ENCODE measurements at regions not wholly inside any gene's neighbourhood (a gene's known extent, or its start where the extent isn't known, plus 50 kb on each side); places are given as distances from the start of the nearest gene placed in this dataset.

DNA sequence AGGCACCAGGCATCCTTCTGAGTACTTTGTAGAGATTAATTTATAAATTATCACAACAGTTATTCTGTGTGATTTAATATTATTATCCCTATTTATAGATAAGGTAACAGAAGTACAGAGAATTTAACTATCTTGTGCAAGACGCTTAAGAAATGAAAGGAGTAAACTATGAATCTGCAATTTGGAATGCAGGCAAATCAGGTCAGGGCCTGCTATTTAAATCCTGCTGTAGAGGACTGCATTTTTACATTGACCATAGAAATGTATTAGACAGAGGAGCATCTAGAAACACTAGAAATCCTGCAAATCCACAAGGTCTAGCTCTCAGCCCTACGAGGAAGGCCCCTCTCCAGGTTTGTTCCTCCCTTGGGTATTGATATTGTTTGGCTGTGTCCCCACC is 336.2 kb downstream of the ETS1 start:
- Histone ChIP-seq H3K9ac (ENCODE audit: low read length) (no peak overlapping the region), H2AFZ (ENCODE audit: low read depth, low read length) (no peak overlapping the region), H4K20me1 (ENCODE audit: insufficient read depth, low read length) (no peaks in the 10 kb centered on the region), H3K27me3 (ENCODE audit: insufficient read depth, low read length) (no peaks in the 10 kb centered on the region), H3K4me2 (ENCODE audit: low read length) (no peak overlapping the region), H3K4me1 (ENCODE audit: insufficient read depth, low read length) (no peaks in the 10 kb centered on the region), H3K4me3 (ENCODE audit: insufficient read depth, low read depth, low read length) (no peak overlapping the region), H3K79me2 (ENCODE audit: insufficient read depth, low read length) (no peaks in the 10 kb centered on the region), H3K27ac (ENCODE audit: low read depth, low read length) (no peak overlapping the region), H3K36me3 (ENCODE audit: insufficient read depth, low read length) (no peaks in the 10 kb centered on the region), H3K9me3 (ENCODE audit: insufficient read depth, low read depth, low read length) (no peaks in the 10 kb centered on the region)
- TF ChIP-seq, protein P1, sequence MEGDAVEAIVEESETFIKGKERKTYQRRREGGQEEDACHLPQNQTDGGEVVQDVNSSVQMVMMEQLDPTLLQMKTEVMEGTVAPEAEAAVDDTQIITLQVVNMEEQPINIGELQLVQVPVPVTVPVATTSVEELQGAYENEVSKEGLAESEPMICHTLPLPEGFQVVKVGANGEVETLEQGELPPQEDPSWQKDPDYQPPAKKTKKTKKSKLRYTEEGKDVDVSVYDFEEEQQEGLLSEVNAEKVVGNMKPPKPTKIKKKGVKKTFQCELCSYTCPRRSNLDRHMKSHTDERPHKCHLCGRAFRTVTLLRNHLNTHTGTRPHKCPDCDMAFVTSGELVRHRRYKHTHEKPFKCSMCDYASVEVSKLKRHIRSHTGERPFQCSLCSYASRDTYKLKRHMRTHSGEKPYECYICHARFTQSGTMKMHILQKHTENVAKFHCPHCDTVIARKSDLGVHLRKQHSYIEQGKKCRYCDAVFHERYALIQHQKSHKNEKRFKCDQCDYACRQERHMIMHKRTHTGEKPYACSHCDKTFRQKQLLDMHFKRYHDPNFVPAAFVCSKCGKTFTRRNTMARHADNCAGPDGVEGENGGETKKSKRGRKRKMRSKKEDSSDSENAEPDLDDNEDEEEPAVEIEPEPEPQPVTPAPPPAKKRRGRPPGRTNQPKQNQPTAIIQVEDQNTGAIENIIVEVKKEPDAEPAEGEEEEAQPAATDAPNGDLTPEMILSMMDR (IDR thresholded peaks at IDR 0.05; ENCODE audit: insufficient read depth, low read depth, low read length): no peak
- TF ChIP-seq EZH2 (IDR thresholded peaks at IDR 0.05; ENCODE audit: insufficient read depth, low read length): no peak
- Mint-ChIP-seq H3K27ac (ENCODE audit: unreplicated experiment) (no peak overlapping the region), H3K4me3 (ENCODE audit: unreplicated experiment) (no peak overlapping the region), H3K27me3 (ENCODE audit: low read depth, unreplicated experiment) (no peaks in the 10 kb centered on the region), H3K4me1 (ENCODE audit: low read depth, unreplicated experiment) (peaks cover 8% of the 10 kb centered on the region), H3K36me3 (ENCODE audit: low read depth, unreplicated experiment) (no peaks in the 10 kb centered on the region), H3K9me3 (ENCODE audit: unreplicated experiment) (no peaks in the 10 kb centered on the region)
- DNase-seq (ENCODE audit: low read depth) (peak; percentile 44), FAIRE-seq (no peak)

DNA sequence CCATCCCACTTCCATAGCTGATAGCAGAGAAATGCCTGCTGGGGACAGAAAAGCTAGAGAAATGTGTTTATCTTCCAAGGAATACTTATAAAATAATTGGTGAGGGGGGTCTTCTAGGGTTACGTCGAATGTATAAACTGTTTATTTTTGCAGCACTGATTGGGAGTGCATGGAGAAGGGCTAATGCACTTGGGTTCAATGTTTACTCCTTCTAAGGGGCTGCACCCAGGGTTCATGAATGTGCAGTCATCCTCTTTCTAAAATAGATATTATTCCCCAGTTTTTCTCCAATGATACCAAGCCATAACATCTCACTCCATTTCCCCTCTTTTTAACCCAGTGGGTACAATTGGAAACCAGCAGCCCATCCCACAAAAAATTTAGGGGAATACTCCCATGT is 336.9 kb downstream of the ETS1 start:
- Histone ChIP-seq H3K9ac (ENCODE audit: low read length) (no peak overlapping the region), H3K4me1 (ENCODE audit: insufficient read depth, low read length) (no peaks in the 10 kb centered on the region), H2AFZ (ENCODE audit: low read depth, low read length) (no peak overlapping the region), H4K20me1 (ENCODE audit: insufficient read depth, low read length) (no peaks in the 10 kb centered on the region), H3K4me2 (ENCODE audit: low read length) (no peak overlapping the region), H3K27me3 (ENCODE audit: insufficient read depth, low read length) (no peaks in the 10 kb centered on the region), H3K36me3 (ENCODE audit: insufficient read depth, low read length) (no peaks in the 10 kb centered on the region), H3K79me2 (ENCODE audit: insufficient read depth, low read length) (no peaks in the 10 kb centered on the region), H3K4me3 (ENCODE audit: insufficient read depth, low read depth, low read length) (no peak overlapping the region), H3K9me3 (ENCODE audit: insufficient read depth, low read depth, low read length) (no peaks in the 10 kb centered on the region), H3K27ac (ENCODE audit: low read depth, low read length) (no peak overlapping the region)
- Mint-ChIP-seq H3K9me3 (ENCODE audit: unreplicated experiment) (no peaks in the 10 kb centered on the region), H3K36me3 (ENCODE audit: low read depth, unreplicated experiment) (no peaks in the 10 kb centered on the region), H3K27me3 (ENCODE audit: low read depth, unreplicated experiment) (no peaks in the 10 kb centered on the region), H3K27ac (ENCODE audit: unreplicated experiment) (no peak overlapping the region), H3K4me1 (ENCODE audit: low read depth, unreplicated experiment) (peaks cover 12% of the 10 kb centered on the region), H3K4me3 (ENCODE audit: unreplicated experiment) (no peak overlapping the region)
- DNase-seq (ENCODE audit: low read depth) (no peak), FAIRE-seq (no peak)
- TF ChIP-seq EZH2 (IDR thresholded peaks at IDR 0.05; ENCODE audit: insufficient read depth, low read length): no peak
- TF ChIP-seq, protein P1 (IDR thresholded peaks at IDR 0.05; ENCODE audit: insufficient read depth, low read depth, low read length): no peak

DNA sequence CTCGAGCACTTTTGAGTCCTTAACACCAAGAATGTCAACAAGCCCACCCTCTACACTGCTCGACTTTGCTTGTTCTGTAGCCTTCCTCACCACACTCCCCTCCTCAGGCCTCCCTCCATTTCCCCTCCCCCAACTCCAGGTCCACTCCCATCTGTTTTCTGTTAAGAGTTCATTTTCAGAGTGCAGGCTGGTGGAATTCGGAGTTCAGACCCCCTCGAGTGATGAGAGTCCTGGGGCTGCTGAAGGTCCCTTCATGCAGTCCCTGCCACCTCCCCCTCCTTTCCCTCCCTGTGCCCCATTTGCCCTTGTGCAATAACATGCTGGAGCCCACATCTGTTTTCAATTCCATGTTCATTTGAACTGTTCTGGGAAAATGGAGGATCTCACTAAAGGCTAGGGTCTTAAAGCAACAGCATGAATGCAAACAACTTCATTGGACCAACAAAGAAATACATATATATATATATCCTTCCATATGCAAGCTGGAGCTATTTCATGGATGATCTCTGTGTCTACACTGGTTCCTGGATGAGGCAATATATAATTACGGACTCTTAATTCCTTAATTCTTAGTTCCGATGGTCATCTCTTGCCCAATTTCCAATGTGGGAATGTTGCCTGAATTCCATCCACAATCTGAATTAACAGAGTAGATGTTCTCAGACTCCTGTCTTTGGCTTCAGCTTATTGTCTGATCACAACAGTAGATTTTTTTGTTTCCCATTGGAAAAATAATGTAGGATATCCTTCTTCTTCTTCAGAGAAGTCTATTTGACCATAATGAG is 340.4 kb downstream of the ETS1 start:
- peaks cover 12% of the 10 kb centered on the region for H3K4me1 Mint-ChIP-seq (ENCODE audit: low read depth, unreplicated experiment)
- Histone ChIP-seq H3K79me2 (ENCODE audit: insufficient read depth, low read length) (no peaks in the 10 kb centered on the region), H3K4me3 (ENCODE audit: insufficient read depth, low read depth, low read length) (no peak overlapping the region), H3K4me2 (ENCODE audit: low read length) (peak overlapping the region; percentile 18), H3K9me3 (ENCODE audit: insufficient read depth, low read depth, low read length) (no peaks in the 10 kb centered on the region), H3K4me1 (ENCODE audit: insufficient read depth, low read length) (no peaks in the 10 kb centered on the region), H2AFZ (ENCODE audit: low read depth, low read length) (no peak overlapping the region), H3K27me3 (ENCODE audit: insufficient read depth, low read length) (no peaks in the 10 kb centered on the region), H4K20me1 (ENCODE audit: insufficient read depth, low read length) (no peaks in the 10 kb centered on the region), H3K9ac (ENCODE audit: low read length) (no peak overlapping the region), H3K27ac (ENCODE audit: low read depth, low read length) (no peak overlapping the region), H3K36me3 (ENCODE audit: insufficient read depth, low read length) (no peaks in the 10 kb centered on the region)
- H3K4me3 Mint-ChIP-seq (ENCODE audit: unreplicated experiment): no peak overlapping the region
- H3K27ac Mint-ChIP-seq (ENCODE audit: unreplicated experiment): peak overlapping the region; percentile 48
- no peak for TF ChIP-seq EZH2 (IDR thresholded peaks at IDR 0.05; ENCODE audit: insufficient read depth, low read length)
- H3K27me3 Mint-ChIP-seq (ENCODE audit: low read depth, unreplicated experiment): no peaks in the 10 kb centered on the region
- no peaks in the 10 kb centered on the region for H3K36me3 Mint-ChIP-seq (ENCODE audit: low read depth, unreplicated experiment)
- FAIRE-seq: no peak
- no peak for DNase-seq (ENCODE audit: low read depth)
- no peaks in the 10 kb centered on the region for H3K9me3 Mint-ChIP-seq (ENCODE audit: unreplicated experiment)

Data from astrocyte (in vitro differentiated cells and primary cell).